NOMO-1 (cell line): ENCODE measurements at regions not wholly inside any gene's neighbourhood (a gene's known extent, or its start where the extent isn't known, plus 50 kb on each side); places are given as distances from the start of the nearest gene placed in this dataset.

Experiments used
- DNase-seq, 2 experiments: peaks; one replicate each; lab custom pipeline; 2025; ENCODE audit not compliant: unreplicated experiment in 2 of 2; lab: John Stamatoyannopoulos, UW

DNA sequence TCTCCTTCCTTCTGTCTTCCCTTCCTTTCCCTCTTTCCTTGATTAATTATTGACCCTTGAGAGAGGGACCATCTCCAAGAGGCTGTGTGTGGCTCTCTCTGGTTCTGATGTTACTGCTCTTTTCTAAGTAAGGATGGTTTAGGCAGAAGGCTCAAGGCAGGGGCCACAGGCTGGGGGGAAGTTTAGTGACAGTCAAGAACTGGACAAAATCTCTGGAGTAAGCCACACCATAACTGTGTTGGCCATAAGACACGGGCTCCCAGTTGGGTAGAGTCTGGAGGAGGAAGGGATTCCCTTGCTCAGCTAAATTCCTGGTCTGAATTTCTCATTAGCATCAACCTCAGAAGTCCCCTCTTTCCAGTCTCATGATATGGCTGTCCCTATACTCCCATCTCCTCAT, 74.7 kb downstream of the BUD13 start:
- no peak for DNase-seq

DNA sequence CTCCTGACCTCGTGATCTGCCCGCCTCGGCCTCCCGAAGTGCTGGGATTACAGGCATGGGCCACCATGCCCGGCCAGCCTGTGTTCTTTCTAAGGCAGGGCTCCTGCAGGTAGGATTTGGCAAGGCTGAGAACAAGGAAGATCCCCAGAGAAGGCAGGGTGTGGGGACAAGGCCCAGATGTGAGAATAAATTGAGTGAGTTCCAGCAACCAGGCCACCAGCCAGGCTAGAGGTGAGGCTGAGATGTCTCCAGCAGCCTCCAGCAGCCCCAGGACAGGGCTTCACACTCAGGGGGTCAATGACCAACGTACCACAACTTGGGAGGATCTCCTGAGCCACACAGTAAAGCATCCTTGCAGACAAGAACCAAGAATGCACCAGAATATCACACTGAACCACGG, 75.1 kb downstream of the BUD13 start:
- DNase-seq, result no peak

DNA sequence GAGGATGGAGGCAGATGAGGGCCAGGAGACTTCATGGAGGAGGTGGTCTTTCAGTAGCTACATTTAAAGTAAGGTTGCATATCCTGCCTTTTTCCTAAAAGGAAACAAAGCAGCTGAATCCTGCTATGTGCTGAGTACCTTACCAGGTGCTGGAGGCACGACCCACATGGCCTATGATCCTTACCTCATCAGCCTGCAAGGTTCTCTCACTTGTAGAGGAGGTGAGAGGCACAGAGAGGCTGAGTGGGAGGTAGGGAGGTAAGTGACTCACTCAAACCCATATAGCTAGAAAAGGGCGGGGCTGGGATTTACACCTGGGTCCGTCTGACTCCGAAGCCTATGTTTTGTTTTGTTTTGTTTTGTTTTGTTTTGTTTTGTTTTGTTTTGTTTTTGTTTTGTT, 75.8 kb downstream of the BUD13 start:
- no peak for DNase-seq

DNA sequence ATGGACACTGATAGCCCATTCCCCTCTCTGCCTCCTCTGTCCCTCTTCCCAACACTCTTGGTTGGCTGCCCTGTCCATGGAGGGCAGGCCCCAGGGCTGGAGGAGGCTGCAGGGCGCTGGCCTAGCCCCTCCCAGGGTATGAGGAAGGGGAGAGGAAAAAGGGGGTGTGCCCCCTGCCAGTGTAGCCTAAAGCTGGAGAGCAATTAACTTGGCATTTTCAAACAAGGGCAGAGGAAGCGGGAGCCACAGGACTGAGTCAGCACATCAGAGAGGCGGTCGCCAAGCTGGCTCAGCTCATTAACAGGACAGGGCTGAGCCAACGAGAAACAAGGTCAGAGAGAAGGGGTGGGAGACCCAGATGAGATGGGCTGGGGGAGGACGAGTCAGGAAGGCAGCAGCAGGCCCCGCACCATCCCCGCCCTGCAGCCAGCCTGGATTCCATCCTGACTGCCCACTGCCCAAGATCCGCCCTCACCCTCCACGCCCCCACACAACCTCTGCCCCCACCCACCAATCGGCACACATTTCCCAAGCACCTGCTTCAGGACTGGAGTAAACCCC, 76.3 kb downstream of the BUD13 start:
- DNase-seq, result no peak

DNA sequence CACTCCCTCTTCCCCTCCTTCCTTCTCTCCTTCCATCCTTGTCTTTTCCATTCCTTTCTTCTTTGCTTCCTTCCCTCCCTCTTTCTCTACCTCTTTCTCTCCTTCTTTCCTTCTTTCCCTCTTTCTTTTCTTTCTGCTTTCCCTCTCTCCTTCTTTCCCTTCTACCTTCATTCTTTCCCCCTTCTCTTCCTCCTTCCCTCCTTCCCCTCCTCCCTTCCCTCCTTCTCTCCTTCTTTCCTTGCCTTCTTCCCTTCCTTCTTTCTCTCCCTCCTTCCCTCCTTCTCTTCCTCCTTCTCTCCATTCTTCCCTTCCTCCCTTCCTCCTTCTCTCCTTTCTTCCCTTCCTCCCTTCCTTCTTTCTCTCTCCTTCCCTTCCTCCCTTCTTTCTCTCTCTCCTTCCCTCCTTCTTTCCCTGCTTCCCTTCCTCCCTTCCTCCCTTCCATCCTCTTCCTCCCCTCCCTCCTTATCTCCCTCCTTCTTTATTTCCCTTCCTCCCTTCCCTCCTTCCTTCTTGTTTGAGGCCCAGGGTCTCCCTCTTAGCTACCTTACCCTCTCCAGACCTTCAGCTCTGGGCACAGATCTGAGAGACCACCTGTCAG, 77.0 kb downstream of the BUD13 start:
- DNase-seq, result no peak

DNA sequence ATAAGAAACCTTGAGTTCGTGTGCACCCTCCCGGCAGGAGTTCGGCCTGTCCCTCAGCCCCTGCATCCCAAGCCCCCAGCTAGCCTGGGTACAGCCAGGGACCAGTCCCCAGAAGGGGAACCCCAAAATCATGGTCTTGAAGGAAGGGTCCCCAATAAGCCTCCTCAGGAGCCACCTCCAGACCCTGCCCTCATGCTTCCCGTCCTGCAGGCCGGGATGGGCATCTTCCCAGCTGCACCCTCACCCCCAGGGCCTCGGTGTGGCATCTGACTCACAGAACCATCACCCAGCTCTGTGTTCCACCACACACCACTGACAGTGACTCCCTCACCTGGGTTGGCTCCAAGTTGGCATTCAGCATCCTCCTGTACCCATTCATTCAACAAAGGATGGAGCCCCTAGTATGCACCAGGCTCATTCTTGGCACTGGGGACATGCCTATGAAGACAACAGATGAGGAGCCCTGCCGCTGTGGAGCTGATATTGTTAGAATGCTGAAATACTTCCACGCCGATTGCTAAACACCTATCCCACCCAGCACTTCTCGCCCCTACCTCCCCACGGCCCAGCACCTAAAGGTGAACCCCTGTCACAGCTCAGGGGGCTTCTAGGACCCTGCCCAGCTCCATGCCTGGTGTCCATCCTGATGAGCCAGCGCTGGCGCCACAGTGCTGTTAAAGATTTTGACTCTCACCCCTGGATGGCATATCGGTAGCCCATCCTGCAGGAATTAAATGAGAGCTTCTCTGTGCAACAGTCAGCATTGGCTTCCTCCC, 77.8 kb downstream of the BUD13 start:
- no peak for DNase-seq

DNA sequence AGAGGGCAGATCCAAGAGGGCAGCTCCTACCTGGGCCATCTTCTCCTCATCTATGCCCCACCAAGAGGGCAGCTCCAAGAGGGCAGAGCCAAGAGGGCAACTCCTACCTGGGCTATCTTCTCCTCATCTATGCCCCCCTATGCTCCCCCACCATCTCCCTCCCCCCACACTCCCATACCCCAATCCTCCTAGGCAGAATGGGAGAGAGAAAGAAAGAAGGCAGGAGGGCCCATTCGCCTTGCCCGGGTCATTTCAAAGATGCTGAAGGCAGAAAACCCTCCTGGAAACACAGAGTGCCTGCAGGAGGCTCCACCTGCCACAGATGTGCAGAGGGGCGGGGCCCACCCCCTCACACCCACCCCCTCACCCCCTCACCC, 78.5 kb downstream of the BUD13 start:
- DNase-seq, result no peak

DNA sequence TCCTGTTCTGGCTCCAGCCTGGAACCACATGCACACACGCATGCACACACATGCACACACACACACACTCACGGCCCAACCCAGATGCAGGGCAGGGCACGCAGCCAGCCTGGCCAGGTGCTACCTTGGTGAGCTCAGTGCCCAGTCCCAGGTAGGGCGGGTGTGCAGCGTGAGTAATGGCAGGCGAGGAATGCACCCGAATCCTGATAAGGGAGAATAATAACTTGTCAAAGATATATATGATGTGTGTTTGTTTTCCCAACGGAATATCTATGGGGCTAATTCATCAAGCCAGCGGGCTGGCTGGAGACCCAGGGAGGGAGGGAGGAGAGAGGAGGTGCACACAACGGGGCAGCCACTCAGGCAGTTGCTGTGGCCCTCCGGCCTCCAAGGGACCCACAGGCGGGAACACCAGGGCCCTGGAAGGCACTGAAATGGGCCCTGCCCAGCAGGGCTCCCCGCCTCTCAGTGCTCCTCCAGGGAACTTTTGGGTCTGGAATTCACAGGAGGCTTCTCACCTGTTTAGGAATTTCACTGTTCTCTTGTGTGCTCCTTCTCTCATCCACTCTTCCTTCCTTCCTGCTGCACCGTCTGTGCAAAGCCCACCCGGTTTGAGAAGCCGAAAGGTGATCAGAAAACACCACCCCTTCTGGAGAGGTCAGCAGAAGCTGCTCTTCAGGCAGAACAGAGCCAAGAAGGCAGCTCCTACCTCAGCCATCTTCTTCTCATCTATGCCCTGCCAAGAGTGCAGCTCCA, 79.0 kb downstream of the BUD13 start:
- no peak for DNase-seq

DNA sequence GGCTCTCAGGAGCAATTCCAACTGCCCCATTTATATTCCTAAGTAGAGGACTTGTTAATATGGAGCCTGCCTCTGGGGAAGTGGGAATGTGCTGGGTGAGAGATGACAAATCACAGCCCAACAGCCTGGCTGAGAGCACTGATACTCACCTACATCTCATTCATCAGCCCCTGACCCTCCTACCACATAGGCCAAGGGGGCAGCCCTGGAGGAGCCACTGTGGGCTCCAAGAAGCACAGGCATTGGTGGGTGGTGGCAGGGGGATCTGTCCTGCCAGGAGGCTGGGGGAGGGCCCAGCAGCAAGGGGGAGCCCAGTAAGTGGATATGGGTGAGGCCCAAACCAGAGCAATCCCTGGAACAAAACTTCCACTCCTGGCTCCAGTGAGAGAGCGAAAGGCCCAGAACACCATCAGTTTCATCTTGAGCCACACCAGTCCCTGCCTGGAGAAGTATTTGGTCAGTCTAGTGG, 79.7 kb downstream of the BUD13 start:
- no peak for DNase-seq

DNA sequence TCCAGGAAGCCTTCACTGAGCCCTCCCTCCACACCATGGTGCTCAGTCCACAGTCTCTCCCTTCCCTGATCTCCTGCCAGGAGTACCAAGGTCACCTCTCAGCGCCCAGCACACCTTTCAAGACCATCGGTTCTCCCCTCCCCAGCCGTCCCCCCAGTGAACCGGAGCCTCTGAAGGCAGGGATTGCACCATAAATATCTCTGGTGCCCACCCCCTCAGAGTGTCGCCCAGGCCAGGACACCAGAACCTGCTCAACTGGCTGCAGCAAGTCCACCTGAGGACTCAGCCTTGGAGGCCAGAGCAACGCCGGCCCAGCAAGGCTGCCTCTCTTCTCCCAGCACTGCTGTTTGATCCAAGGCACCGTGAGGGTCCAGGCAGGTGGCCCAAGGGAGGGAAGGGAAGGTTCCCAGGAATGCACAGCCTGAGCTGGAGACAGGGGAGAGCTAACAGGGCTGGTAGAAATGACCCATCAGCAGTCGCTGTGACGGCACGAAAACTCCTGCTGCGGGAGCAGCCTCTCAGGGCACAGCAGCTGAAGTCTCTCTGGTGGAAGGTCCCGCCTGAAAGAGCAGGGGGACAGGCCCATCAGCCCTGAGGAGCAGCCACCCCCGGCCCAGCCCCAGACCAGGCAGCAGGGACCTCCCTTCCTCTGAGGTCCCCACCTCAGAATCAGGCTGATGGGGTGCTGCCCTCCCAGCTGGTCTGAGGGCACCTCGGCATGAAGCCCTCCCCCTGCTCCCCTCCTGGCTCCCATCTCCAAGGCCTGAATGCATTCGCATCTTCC, 80.3 kb downstream of the BUD13 start:
- DNase-seq, result no peak

DNA sequence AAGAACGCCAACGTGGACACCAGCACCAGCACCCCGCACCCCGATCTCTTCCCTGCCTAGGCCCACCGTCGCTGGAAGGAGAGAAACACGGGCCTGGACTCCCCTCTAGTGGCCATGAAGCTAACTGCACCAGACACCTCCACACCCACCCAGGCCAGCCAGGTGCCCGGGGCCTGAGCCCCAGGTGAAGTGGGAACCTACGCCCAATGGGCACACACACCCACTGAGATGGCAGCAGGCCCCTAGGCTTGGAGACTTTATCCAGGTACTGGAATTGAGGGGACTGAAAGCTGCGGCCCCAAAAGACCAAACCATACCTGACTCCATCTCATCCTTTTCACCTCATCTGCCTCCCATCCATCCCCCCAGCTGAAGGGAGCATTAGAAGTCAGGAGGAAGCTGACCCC, 81.0 kb downstream of the BUD13 start:
- peak; percentile 10 to 11 for DNase-seq

DNA sequence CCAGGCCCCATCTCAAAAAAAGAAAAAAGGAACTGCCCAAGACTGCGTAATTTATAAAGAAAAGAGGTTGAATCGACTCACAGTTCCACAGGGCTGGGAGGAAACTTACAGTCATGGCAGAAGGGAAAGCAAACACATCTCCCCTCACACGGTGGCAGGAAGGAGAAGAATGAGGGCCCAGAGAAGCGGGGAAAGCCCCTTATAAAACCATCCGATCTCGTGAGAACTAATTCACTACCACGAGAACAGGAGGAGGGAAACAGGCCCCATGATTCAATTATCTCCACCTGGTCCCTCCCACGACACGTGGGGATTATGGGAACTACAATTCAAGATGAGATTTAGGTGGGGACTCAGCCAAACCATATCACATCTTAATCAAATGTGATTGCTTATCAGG, 82.2 kb downstream of the BUD13 start:
- DNase-seq, result no peak

DNA sequence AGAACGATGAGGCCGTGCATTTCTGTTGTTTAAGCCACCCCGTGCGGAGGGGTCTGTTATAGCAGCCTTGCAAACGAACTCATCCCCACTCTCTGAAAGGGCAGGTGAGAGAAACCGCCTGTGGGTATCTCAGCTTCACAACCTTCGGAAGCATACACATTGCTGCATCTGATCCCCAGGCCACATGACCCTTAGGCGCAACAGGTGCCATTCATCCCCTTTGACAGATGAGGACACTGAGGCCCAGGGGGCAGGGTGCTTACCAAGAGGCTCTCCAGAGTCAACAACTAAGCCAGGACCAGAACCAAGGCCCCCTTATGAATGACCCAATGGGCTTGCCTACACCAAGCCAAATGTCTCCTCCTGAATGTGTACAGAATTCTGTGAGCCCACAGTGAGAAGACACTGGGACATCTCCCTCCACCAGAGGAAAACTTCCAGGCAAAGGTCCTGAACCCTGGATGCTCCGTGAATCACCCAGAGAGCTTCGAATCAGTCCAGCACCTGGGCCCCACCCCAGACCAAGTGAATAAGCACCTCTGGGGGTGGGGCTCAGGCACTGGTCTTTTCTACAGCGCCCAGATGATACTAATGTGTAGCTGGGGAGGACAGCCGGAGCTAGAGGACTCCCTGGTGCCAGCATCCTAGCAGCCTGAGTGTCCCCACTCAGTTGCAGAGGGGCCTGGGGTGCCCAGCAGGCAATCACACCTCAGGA, 83.2 kb downstream of the BUD13 start:
- no peak for DNase-seq

DNA sequence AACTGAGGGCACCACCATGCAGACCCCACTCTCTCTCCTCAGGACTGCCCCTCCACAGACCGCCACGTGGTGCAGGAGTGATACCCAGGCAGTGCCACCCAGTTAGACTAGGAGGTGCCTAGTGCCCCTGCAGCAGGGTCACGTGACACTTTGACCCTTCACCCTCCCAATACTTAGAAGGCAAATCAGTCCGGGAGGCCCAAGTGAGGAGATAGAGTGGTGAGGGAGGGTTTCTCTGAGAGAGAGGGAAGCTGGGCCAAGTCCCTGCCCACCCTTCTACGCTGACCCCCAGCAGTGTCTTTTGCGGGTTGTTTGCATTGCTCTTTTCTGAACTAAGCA, 84.6 kb downstream of the BUD13 start:
- DNase-seq, result no peak

DNA sequence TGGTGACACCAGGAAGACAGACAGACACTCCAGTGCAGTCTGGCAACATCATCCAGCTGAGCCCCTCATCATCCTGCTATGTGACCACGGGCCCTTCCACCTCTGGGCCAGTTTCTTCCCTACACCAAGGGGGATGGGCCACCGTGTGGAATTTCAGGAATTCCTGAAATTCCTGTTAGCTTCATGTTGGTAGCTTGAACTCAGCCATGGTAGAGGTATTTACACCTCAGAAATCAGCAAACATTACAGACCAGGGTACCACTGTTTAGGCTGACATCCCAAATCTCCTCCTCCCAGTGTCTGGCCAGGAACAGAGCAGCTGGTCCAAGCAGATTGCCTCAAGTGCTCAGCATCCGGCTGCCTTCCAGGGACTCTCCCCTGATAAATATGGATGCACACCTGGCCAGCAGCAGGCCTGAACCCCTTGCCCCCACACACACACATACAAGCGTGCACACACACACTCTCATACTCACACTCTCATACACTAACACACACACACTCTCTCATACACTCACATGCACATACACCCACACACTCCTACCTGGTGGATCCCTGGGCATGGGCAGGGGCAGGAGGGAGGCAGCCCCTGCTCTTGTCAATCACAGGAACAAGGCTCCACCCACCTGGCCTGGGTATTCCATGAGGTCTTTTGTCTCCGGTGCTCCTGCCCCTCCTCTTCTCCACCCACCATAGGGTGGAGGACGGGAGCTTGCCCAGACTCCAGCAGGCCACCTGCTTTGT, 85.2 kb downstream of the BUD13 start:
- no peak for DNase-seq

DNA sequence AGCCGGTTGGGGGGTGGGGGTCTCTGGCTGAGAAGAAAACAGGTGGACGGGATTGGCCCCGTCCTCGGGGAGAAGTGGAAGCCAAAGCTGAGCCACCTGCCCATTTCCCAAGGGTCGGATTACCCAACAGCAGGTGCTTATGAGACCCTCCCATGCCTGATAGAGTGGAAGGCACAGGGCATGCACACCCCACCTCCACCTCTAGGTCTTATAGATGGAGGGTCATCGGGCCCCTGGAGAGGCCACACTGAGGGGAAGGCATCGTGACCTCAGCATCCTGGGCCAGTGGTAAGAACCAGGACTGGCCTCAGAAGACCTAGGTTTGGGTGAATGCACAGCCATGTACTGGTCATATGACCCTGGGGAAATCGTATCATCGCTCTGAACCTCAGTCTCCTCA, 85.9 kb downstream of the BUD13 start:
- DNase-seq, result no peak

DNA sequence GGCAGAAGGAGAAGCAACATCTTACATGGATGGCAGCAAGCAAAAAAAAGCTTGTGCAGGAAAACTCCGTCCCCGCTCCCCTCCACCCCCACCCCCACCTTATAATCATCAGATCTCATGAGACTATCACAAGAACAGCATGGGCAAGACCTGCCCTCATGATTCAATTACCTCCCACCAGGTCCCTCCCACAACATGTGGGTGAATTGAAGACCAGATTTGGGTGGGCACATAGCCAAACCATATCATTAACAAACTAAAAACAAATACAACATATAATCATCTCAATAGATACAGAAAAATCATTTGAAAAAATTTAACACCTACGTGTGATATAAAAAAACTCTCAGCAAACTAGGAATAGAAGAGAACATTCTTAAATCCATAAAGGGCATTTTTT, 88.8 kb downstream of the BUD13 start:
- no peak for DNase-seq

DNA sequence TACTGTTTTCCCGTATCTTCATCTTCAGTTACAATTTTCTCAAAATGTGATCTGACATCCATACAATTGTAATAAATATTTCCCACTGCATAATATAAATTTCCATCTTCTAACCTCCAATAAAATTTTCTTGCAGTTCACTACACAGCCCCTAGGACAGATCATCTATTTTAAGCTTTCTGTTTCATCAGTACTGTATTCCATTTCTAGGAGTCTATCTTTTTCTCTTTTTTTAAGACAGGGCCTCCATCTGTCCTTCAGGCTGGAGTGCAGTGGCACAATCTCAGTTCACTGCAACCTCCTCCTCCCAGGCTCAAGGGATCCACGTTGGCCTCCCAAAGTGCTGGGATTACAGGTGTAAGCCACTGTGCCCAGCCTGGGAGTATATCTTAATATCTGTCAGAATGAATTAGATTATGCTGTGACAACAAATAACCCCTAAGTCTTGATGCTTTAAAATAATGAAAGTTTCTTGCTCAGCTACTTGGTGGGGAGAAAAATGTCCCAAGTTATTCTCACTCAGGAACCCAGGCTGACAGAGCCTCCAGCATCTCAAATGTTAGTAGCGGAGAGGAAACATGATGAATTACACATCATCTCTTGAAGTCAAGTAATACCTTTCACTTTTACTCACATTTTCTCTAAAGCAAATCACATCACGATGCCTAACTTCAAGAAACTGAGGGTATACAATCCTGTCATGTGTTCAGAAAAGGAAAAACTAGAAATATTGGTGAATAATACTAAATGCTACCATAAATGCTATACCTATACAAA, 92.2 kb downstream of the BUD13 start:
- DNase-seq, result no peak

DNA sequence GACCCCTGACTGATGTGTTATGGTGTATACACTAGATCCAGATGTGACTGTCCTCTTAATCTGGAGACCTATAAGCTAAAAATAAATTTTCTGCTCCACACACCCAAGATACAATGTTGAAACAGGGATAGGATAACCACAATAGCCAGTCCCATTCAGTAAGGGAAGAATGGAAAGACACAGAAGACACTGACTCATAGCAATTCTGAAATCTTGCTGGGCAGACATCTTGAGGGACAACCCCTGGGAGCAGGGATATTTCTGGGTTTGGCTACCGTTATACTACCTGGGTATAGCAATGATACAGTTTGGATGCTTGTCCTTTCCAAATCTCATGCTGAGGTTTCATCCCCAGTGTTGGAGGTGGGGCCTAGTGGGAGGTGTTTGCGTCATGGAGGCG, 93.9 kb downstream of the BUD13 start:
- DNase-seq, result no peak
